Hepatocyte (in vitro differentiated cells): ENCODE measurements at regions not wholly inside any gene's neighbourhood (a gene's known extent, or its start where the extent isn't known, plus 50 kb on each side); places are given as distances from the start of the nearest gene placed in this dataset.

Source experiments
- CTCF ChIP-seq: fragments of 200-600 bp; sonication (generic); IDR thresholded peaks from 2 replicates; pipeline ENCODE4 v1.5.1; 2016; ENCODE audit warnings: antibody characterized with exemption, mild to moderate bottlenecking; ENCODE audit not compliant: poor library complexity
- EZH2 ChIP-seq: fragments of 200-600 bp; sonication (generic); IDR thresholded peaks from 2 replicates; pipeline ENCODE4 v1.6.1; 2016; ENCODE audit warnings: antibody characterized with exemption, mild to moderate bottlenecking, borderline replicate concordance
- EZH2phosphoT487 ChIP-seq: fragments of 200-600 bp; sonication (generic); IDR thresholded peaks from one replicate; pipeline ENCODE4 v1.6.1; 2018; ENCODE audit warnings: antibody characterized with exemption, mild to moderate bottlenecking, low read depth, moderate library complexity; ENCODE audit not compliant: unreplicated experiment, severe bottlenecking

DNA sequence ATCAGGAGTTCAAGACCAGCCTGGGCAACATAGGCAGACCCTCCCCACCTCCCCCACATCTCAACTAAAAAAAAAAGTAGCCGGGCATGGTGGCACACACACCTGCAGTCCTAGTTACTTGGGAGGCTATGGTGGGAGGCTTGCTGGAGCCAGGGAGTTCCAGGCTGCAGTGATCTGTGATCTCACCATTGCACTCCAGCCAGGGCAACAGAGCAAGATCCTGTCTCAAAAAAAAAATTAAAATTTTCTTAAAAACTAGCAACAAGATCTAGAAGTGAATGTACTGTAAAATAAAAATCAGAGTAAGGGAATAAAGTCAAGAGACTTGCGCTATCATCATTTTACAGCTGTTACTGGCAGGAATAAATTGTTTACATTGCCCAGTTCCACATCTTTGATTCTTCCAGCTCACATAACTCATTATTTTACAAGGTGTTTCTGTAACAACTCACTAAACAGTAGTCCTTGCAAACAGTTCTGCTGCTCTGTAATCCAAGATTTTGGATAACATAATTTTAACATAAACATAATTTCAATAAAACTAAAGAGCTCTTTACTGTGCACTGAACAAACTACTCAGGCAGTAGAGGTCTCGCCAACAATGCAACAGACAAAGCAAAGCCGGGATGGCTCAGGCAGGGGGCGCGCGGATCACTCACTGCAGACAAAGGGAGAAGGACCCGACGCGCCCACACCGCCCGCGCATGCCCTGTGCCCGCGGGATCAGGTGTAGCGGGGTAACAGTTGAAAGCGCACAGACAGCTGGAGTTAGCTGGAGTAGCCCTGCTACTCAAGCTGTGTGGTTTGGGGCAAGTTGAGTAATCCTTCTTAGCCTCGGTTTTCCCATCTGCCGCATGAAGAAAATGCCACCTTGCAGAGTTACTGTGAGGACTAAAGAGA, 73.3 kb upstream of the NFE2L3 start:
- TF ChIP-seq CTCF: peak; percentile 54
- TF ChIP-seq EZH2phosphoT487: peak; percentile 98
- TF ChIP-seq EZH2: no peak
